Putamen (tissue), 1 donor: ENCODE measurements at regions not wholly inside any gene's neighbourhood (a gene's known extent, or its start where the extent isn't known, plus 50 kb on each side); places are given as distances from the start of the nearest gene placed in this dataset.
"Not testable (repeated sequence)": the region's sequence is repeated elsewhere in the genome, so short reads cannot be mapped to it uniquely, and the experiment has no call there.

ENCODE experiments used
- DNase-seq: peaks from one replicate; pipeline ENCODE4 v3.0.0-alpha.2; 2016; ENCODE audit warnings: low spot score

DNA sequence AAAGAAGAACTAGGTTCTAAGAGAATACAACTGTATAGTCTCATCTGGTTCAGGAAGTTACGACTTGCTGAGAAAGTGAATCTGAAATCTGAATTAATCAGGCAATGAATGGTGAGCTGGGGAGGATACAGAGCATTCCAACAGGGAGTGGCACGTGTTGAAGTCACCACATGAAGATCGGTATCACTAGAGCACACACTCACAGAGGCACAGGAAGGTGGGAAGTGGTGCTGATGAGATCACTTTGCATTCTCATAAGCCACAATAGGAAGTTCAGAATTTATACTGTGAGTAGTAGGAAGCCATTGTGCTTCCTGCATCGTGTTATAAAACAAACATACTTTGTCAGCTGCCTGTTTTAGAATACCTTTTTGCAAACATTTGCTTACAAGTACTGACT is 615.0 kb upstream of the DDX18 start:
- DNase-seq, result no peak

DNA sequence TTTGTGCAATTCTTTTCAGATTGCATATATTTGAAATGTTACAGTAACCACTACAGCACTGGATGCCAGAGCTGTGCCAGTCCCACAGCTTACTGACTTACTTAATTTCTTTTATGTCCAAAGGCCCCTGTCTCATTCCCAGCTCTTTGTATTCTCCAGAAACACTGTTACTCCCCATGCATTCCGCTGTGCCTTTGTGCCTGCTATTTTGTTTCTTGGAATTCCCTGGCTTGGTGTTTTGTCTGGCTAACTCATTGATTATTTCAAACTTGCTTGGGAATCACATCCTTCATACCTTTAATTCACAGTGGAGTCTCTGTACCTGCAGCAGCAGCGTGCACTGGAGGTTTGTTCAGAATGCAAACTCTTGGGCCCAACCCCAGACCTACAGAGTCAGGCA is 601.9 kb upstream of the DDX18 start:
- DNase-seq, result no peak

DNA sequence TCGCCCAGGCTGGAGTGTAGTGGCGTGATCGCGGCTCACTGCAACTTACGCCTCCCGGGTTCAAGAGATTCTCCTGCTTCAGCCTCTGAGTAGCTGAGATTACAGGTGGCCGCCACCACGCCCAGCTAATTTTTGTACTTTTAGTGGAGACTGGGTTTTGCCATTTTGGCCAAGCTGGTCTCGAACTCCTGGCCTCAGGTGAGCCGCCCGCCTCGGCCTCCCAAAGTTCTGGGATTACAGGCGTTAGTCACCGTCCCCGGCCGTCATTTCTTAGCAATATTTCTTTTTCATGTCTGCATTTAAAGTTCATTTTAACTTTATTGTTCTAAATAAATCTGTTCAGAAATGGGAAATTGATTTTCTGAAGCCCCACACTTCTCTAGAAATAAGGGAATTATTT is 597.3 kb upstream of the DDX18 start:
- DNase-seq, result no peak

DNA sequence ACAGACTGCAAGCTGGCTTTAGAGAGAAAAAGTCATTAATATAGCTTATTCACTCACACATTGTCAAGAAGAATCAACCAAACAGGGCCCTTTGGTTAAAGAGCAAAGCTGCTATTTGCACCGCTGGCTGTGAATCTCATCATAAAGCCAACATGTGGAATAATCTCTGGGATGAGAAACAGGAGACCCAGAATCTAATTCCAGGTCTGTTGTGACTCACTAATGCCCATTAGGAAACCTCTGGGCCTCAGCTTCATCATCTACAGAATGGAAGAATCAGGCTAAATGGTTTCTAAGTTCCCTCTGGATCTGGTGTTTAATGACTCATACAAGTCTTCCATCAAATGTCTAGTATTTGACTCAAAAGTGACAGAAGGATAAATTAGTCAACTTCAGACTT is 591.7 kb upstream of the DDX18 start:
- DNase-seq, result no peak

DNA sequence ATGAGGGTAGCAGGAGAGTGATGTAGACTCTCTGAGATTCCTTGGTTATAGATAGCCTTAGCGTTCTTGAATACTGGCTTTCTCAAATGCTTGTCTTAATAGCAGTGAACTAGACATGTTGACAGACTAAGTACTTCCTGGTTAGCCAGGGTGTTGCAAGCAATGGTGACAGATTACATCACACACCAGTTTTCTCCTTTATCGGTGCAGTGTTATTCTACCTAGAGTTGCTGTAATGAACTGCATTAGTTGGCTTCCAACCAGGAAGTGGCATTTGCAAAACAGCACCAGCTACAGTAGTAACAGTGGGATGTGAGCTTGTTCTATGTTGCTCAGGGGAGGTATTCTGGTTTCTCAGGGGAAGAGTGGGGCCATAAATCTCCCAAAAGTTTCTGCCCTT is 582.2 kb upstream of the DDX18 start:
- DNase-seq, result no peak

DNA sequence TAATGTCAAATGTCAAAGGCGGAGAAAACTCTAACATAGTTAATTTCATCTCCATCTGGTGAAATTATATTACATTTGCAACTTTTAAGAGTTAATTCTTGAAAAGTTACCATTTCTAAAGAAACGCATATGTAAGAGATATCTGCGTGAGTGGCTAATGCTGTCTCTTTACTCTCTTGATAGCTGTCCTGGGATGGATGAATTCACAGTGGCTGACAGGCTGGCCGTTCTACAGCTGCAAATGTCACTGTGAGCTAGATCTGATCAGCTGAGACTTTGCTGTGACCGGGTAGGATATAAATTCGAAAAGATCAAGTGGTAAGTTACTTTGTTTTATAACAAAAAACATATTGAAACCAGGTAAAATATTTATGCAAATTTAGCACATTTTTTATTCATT is 557.1 kb upstream of the DDX18 start:
- DNase-seq, result no peak

DNA sequence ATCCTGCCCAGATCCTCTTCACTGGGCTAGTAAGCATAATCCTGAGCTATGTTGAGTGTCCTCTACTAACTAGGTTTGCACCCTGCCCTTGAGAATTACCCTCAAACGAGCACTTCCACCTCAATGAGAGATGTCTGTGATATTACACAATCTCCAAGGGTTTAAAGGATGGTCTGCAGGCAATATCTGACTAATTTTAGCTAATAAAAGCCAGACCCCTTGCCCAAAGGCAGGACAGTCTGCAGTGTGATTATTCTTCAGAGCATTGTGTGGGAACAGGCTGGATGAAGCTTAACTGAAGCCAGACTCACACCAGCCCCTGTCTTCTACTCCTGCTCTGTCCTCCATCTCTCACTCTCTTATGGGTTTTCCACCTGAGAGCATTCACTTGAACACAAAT is 544.9 kb upstream of the DDX18 start:
- no peak for DNase-seq

DNA sequence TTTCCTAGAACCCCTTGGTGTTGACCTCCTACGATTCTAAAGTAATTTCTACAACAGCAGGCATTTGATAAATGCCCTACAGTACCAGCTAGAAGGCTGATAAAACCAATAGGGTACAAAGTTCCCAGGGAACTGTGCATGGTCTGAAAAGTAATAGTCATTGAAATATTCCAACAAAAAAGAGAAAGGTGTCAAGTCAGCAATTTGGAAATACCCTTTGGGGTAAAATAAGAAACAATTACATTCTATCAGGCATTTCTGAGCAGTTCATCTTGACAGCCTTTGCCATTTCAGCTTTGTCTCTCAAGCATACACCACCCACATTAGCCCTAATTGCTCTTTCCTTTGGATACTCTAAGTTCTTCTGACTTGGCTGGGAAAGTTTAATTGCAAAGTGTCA is 542.9 kb upstream of the DDX18 start:
- peak; percentile 6 for DNase-seq

DNA sequence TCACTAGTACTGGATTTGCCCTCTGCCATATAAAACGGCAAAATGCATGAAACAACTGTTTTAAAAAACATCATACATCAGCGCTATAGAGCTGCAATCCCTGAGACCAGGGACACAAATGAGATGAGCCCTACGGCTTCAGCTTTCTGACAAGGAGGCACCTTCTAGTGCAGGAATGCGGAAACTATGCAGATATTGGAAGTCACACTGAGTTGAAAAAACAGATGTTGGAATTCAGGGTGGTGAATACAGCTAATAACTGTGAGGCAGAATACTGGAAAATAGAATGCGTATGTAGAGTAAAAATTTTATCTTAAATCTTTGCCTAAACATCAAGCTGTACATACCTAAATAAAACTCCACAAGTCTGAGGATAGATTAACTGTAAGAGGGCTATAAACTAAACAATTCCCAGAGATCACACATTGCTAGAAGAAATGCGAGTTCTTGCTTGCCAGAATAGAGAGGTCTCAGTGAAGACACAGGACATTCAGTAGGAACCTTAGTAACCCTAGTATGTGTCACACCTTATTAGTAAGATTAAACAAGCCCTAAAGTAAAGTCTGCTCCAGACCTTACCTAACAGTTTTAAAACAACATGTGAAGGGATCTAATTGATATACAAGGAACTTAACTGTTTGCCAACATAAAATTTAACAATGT is 541.4 kb upstream of the DDX18 start:
- no peak for DNase-seq

DNA sequence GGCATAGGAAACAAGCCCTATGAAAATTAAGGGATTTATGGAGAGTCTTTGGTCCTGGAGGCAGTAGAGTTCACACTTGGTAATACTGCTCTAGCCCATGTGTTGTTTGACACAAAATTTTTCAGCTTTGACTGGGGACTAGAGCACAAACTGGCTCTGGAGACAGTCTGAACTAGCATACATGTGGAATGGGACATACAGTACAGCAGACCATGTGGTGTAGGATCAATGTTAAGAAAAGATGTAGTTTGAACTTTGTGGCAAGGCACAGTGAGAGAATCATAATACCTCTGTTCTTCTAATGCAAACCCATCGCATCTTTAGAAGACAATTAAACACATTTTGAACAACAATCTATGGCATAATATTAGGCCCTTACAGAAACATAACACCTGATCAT is 521.5 kb upstream of the DDX18 start:
- no peak for DNase-seq

DNA sequence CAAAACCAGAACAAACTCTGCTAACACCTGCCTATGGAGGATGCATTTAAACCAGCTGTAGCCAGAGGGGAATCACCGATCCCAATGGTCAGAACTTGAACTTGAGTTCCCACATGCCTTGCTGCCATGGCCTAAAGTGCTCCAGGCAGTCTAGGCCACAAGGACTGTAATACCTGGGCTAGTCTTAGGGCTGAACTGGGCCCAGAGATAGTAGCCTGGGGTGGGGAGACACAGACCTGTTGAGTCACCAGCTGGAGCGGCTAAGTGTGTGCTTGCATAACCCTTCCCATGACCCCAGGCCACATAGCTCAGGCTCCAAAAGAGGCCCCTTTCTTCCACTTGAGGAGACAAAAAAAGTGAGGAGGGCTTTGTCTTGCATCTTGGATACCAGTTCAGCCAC is 515.0 kb upstream of the DDX18 start:
- no peak for DNase-seq

DNA sequence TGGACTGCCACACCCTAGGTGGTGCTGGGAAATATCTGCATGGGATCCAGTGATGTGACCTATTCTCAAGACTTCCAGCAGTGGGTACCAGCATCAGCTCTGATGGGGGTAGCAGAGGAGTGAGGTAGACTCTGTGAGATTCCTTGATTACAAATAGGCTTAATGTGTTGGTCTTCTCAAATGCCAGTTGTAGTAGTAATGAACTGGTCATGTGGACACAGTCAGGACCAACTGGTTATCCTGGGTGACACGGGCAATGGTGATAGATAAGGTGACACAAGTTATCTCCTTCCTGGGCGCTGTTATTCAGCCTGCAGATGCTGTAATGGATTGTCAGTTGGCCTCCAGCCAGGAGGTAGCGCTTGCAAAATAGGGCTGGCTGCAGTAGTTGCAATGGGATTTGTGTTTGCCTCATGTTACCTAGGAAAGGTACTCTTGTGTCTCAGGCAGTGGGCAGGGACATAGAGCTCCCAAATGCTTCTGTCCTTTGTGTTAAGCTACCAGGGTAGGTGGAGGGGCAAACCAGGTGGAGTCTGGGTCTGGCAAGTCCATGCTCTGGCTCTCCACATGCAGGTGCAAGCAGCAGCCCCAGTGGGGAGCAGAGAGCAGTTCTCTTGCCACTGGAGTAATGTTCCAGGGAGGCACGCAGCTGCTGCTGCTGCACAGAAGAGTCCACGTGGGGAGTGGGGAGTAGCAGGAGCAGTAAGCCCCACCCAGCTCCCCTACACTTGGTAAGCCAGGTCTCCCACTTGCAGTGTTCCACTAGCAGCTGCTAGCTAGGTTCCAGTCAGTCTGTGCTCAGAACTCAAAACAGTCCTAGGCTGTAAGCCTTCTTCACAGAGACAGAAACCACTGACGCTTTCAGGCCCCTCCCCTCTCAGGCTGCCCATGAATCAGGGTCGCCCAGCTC is 505.4 kb upstream of the DDX18 start:
- no peak for DNase-seq

DNA sequence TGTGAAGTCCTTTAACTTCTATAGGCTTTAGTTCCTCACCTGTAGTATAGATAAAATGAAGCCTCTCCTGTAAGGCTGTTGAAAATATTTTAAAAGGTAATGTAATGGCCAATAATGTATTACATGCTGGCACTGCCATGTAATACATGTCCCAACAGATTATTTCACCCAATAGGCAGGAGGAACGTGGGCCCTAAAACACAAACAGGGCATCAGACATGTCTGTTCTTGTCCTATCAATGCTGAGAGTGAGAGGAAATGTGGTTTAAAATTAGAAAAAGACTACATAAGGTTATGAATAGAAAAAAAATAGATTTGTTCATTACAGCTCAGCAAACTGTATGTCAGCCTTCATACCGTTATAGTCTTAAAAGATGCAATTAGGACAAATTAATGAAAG is 492.7 kb upstream of the DDX18 start:
- no peak for DNase-seq

DNA sequence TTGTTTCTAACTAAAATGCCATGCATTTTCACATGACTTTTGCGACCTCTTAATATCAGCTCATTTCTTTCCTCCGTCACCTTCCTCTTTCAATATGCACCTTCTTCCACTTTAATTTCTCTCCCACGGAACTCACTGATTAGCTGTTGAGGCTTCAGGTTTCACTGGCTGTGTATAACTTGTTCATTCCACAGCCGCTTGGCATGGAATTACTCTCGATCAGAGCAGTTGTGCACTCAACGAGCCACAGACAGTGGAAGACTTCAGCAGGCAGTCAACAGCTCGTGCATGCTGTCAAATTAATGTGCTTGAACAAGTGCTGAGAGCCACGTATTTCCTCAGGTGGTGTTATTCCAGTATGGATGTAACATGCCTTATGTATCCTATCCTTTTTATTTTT is 491.2 kb upstream of the DDX18 start:
- no peak for DNase-seq

DNA sequence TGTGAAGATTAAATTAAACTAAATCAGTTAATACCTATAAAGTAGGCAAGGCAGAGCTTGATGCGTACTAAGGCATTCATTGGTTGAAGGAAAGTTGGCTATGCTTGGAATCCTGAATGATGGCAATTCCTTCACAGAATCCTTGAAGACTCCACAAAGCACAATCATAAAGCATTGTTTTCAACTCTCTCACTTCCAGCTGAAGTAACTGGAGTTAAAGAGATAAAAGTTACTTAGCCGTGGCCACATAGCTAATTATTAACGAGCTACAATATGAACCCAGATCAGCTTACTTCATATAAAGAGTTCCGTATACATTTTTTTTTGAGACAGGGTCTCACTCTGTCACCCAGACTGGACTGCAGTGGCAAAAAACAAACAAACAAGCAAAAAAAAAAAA is 483.9 kb upstream of the DDX18 start:
- no peak for DNase-seq

DNA sequence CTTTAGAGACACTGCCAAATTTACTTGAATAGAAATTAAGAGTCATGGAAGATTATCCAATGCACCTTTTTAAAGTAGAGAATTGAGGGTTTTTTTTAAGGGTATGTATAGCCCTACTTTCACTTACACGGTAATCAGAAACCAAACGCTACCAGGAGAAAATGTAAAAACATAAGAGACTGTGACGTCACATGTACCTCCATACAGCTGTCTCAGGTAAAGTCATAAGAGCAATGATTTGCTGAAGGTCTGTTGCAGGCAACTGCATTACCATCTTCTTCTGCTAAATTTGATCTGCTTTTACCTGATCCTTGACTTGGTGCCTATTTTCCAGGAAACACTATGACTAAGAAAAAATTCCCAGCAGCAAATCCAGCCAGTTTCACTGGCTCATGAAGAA is 478.5 kb upstream of the DDX18 start:
- no peak for DNase-seq

DNA sequence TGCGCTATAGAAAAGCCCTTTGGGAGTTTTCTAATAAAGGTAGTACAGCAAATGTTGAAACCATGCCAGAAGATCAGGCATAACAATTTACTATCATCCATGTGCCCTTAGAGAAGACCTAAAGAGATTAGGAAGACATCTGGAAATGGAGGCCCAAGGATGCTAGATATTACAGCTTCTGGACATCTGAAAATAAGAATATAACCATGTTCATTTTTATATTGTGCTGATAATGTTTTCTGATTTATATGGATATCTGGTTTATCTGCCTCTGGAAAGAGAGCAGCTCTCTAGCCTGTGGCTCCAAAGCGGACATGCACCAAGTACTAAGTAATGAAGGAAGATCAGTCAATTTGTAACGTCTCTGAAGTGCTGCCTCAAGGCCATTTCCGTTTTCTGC is 478.0 kb upstream of the DDX18 start:
- DNase-seq, result no peak

DNA sequence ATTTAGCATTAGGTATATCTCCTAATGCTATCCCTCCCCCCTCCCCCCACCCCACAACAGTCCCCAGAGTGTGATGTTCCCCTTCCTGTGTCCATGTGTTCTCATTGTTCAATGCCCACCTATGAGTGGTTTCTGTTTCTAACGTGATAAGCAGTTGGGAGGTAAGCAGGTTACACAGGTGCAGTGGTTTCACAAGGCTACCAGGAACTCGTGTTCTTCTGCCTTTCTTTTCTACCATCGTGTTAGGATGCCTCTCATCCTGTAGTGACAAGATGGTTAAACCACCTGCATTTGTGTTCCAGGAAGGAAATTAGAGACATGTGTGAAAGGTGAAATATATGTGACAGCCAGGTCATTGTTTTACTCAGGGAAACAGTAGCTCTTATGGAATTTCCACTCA is 476.5 kb upstream of the DDX18 start:
- DNase-seq, result not testable (repeated sequence)

DNA sequence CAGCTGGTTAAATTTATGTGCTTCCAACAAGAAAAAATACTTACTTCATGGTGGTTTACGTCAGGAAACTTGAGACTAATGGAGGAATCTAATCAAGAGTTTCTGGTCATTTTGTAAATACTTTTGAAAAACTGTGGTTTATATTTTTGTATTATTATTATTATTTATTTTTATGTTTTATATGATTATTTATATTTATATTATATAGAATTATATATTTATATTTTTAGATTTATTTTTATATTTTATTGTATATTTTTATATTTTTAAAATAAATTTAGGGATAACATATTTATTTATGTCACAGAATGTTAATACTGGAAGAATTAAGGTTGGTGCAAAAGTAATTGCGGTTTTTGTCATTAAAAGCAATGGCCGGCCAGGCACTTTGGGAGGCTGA is 474.5 kb upstream of the DDX18 start:
- no peak for DNase-seq

DNA sequence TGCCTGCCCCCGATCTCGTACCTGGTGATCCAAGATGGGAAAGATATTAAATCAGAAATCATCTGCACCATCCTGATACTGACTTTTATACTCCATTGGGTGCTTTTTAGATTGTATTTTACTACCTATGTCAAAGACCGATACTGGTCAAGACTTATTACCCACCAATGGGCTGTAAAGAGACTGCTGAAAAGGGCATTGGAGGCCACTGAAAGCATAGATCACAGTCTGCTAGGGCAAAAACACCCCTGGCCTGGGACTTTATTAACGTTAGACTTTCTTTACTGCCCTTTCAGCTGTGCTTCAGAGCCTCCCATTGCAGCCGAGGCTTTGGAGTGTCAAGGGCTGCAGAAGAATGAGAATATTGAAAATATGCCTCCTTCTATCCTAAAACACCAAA is 472.8 kb upstream of the DDX18 start:
- DNase-seq, result no peak

DNA sequence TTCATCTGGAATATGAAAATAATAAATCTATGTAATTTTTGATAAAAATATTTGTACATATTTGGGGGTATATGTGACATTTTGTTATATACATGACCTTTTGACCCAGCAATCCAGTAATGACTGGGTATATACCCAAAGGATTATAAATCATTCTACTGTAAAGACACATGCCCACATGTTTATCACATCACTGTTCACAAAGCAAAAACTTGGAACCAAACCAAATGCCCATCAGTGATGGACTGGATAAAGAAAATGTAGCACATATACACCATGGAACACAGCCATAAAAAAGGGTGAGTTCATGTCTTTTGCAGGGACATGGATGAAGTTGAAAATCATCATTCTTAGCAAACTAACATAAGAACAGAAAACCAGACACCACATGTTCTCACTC is 472.1 kb upstream of the DDX18 start:
- DNase-seq, result no peak

DNA sequence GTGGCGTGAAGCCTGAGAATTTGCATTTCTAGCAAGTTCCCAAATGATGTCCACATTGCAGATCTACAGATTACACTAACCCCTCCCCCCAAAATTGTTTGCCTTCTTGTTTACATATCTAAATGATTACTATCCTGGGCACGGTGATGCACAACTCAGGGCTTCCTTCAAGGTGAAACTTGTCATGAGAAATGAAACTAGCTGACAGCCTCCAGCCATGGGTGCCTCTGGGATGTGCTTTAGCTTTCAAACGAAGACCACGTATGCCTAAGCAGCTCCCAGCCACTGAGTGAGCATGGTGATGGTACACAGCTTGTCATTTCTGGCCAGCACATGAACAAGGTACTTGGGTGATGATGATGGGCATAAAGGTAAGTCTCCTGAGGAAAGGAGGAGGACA is 464.8 kb upstream of the DDX18 start:
- DNase-seq, result no peak

DNA sequence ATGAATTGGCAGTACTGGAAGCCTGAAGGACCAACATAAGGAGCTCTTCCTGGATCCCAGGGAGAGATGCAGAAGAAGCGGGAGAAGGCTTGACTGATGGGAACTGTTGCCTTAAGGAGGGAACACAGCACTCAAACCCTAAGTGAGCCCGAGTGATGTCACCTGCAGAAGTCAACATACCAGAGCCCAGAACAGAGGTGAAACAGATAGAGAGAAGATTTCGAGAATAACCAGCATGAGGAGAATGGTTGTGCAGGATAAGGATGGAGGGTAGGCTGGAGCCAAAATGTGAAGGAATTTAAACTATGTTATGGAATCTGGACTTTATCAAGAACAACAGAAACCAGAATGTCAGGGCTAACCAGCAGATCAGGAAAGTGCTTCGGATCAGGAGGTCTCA is 463.1 kb upstream of the DDX18 start:
- no peak for DNase-seq
